Keratinocyte (primary cell): ENCODE measurements at regions not wholly inside any gene's neighbourhood (a gene's known extent, or its start where the extent isn't known, plus 50 kb on each side); places are given as distances from the start of the nearest gene placed in this dataset.

ENCODE experiments used
- CTCF ChIP-seq, 3 experiments: IDR thresholded peaks in 1 of 3; conservative IDR thresholded peaks in 1 of 3; optimal IDR thresholded peaks in 1 of 3; 2 replicates in 2 of 3; 3 replicates in 1 of 3; pipeline versions ENCODE3 to v1.5.1; 2011; ENCODE audit warnings: low read length in 3 of 3, mild to moderate bottlenecking in 3 of 3, moderate library complexity in 2 of 3, control low read depth in 1 of 3, inconsistent platforms in 1 of 3; ENCODE audit not compliant: insufficient read depth in 2 of 3; ENCODE audit errors: extremely low read depth in 1 of 3
- EZH2 ChIP-seq: IDR thresholded peaks from one replicate; pipeline ENCODE4 v1.6.1; 2012; ENCODE audit warnings: inconsistent platforms, mild to moderate bottlenecking, low read length, moderate library complexity

- TF ChIP-seq CTCF (optimal IDR thresholded peaks at IDR 0.05 in 1 of 3, IDR thresholded peaks at IDR 0.05 in 1 of 3, conservative IDR thresholded peaks at IDR 0.05 in 1 of 3; ENCODE audit: extremely low read depth in 1 of 3, insufficient read depth in 2 of 3, low read length in 3 of 3) (no peak), EZH2 (no peak)
Measured at GRCh38 chr11:80815752-80816453, 1375.1 kb upstream of the TENM4 start.
